WTC11 (cell line): ENCODE measurements at regions not wholly inside any gene's neighbourhood (a gene's known extent, or its start where the extent isn't known, plus 50 kb on each side); places are given as distances from the start of the nearest gene placed in this dataset.
"Not testable (repeated sequence)": the region's sequence is repeated elsewhere in the genome, so short reads cannot be mapped to it uniquely, and the experiment has no call there.

Source experiments
- ATAC-seq: fragments of 200-7000 bp; cut with Tn5 transposase; 2 replicates; pipeline ENCODE4 v1.10.0; 2021; ENCODE audit warnings: mild to moderate bottlenecking, moderate library complexity
- CTCF ChIA-PET: fragments of 300-600 bp; sonication (Branson Sonifier 250); formaldehyde crosslinking; loops from one replicate; lab custom pipeline; 2021; ENCODE audit warnings: antibody characterized with exemption; lab: Charles Lee
- POLR2A ChIA-PET: fragments of 350-600 bp; sonication (Branson Sonifier 250); formaldehyde crosslinking; loops from one replicate; lab custom pipeline; 2021; ENCODE audit warnings: antibody characterized with exemption; lab: Charles Lee
- DNase-seq: peaks from one replicate; pipeline ENCODE4 v3.0.0; 2021; ENCODE audit warnings: low spot score
- H3K27ac Mint-ChIP-seq: 2 replicates; pipeline ENCODE4 v1.8.0; 2021; ENCODE audit warnings: mixed read lengths
- H3K27me3 Mint-ChIP-seq: 2 replicates; pipeline ENCODE4 v1.8.0; 2021; ENCODE audit warnings: low read depth, mild to moderate bottlenecking, moderate library complexity, mixed read lengths
- H3K36me3 Mint-ChIP-seq: 2 replicates; pipeline ENCODE4 v1.8.0; 2021; ENCODE audit warnings: mixed read lengths
- H3K4me1 Mint-ChIP-seq: 2 replicates; pipeline ENCODE4 v1.8.0; 2022; ENCODE audit warnings: mixed read lengths
- H3K4me3 Mint-ChIP-seq: 2 replicates; pipeline ENCODE4 v1.8.0; 2021; ENCODE audit warnings: mild to moderate bottlenecking, moderate library complexity, mixed read lengths
- H3K9me3 Mint-ChIP-seq: 2 replicates; pipeline ENCODE4 v1.8.0; 2021; ENCODE audit warnings: mixed read lengths
- ATF2 ChIP-seq: sonication (generic); formaldehyde crosslinking; IDR thresholded peaks from 2 replicates; pipeline ENCODE4 v1.8.1; 2022; ENCODE audit warnings: low read depth, missing genetic modification reagents, borderline replicate concordance
- ATF3 ChIP-seq: sonication (generic); formaldehyde crosslinking; conservative IDR thresholded peaks from 2 replicates; pipeline ENCODE4 v1.8.1; 2022; ENCODE audit warnings: mild to moderate bottlenecking, missing genetic modification reagents
- ATF6 ChIP-seq: sonication (generic); formaldehyde crosslinking; IDR thresholded peaks from 2 replicates; pipeline ENCODE4 v1.8.1; 2023; ENCODE audit warnings: mild to moderate bottlenecking, missing genetic modification reagents
- E2F4 ChIP-seq: sonication (generic); formaldehyde crosslinking; IDR thresholded peaks from 2 replicates; pipeline ENCODE4 v1.8.1; 2022; ENCODE audit warnings: low read depth, mild to moderate bottlenecking, moderate library complexity, missing genetic modification reagents, borderline replicate concordance
- ELF4 ChIP-seq: sonication (generic); formaldehyde crosslinking; IDR thresholded peaks from 2 replicates; pipeline ENCODE4 v1.8.1; 2022; ENCODE audit warnings: low read depth, mild to moderate bottlenecking, moderate library complexity, missing genetic modification reagents
- ESRRA ChIP-seq: sonication (generic); formaldehyde crosslinking; IDR thresholded peaks from 2 replicates; pipeline ENCODE4 v1.8.1; 2022; ENCODE audit warnings: mild to moderate bottlenecking, missing genetic modification reagents, borderline replicate concordance
- FOXJ3 ChIP-seq: sonication (generic); formaldehyde crosslinking; IDR thresholded peaks from 2 replicates; pipeline ENCODE4 v1.9.0; 2021; ENCODE audit warnings: missing genetic modification reagents, mild to moderate bottlenecking, borderline replicate concordance
- JAZF1 ChIP-seq: fragments of 250-450 bp; sonication (Bioruptor Pico); IDR thresholded peaks from 2 replicates; pipeline ENCODE4 v1.9.0; 2021; ENCODE audit warnings: moderate library complexity, mild to moderate bottlenecking, inconsistent platforms
- MXD4 ChIP-seq: fragments of 250-450 bp; sonication (Bioruptor Pico); IDR thresholded peaks from 2 replicates; pipeline ENCODE4 v1.8.0; 2021; ENCODE audit warnings: mild to moderate bottlenecking, moderate library complexity, borderline replicate concordance
- TEAD1 ChIP-seq: sonication (generic); formaldehyde crosslinking; IDR thresholded peaks from 2 replicates; pipeline ENCODE4 v1.8.0; 2022; ENCODE audit warnings: mild to moderate bottlenecking, missing genetic modification reagents
- ZSCAN18 ChIP-seq: fragments of 250-450 bp; sonication (Bioruptor Pico); IDR thresholded peaks from 2 replicates; pipeline ENCODE4 v2.1.2; 2022; ENCODE audit warnings: mild to moderate bottlenecking, moderate library complexity
- TF ChIP-seq, protein P1 (sequence below): sonication (generic); formaldehyde crosslinking; IDR thresholded peaks from 2 replicates; pipeline ENCODE4 v1.8.0; 2023; ENCODE audit warnings: missing genetic modification reagents, mild to moderate bottlenecking, borderline replicate concordance
- TF ChIP-seq, protein P2 (sequence below): sonication (generic); formaldehyde crosslinking; IDR thresholded peaks from 2 replicates; pipeline ENCODE4 v1.8.0; 2022; ENCODE audit warnings: mild to moderate bottlenecking, missing genetic modification reagents
- TF ChIP-seq, protein P3 (sequence below): sonication (generic); formaldehyde crosslinking; IDR thresholded peaks from 2 replicates; pipeline ENCODE4 v1.8.1; 2023; ENCODE audit warnings: mild to moderate bottlenecking, missing genetic modification reagents, moderate library complexity

DNA sequence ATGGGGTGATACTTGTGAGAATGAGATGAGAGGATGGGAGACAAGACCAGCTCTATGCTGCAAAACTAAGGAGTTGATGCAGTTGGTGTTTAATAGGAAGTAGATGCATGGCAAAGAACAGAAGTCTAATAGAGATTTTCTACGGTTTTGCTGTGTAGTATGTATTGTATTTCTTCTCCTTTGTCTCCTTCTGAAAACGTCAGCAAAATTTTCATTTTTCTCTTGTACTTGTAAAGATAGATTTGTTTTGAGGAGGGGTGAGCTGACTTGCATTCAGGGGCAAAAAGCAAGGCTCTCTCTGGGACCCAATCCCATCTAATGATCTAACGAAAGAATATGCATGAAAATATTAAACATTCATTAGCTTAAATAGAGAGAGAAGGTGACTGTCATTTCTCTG lies 94.6 kb upstream of the NANOGP8 start:
- TF ChIP-seq FOXJ3 (CRISPR knock-in tag) (no peak), ATF2 (no peak), ATF6 (CRISPR knock-in tag) (no peak), TEAD1 (CRISPR knock-in tag) (no peak), MXD4 (CRISPR knock-in tag) (no peak), ZSCAN18 (no peak), ESRRA (CRISPR knock-in tag) (no peak), ATF3 (CRISPR knock-in tag) (no peak), ELF4 (CRISPR knock-in tag) (no peak)
- TF ChIP-seq, protein P1, sequence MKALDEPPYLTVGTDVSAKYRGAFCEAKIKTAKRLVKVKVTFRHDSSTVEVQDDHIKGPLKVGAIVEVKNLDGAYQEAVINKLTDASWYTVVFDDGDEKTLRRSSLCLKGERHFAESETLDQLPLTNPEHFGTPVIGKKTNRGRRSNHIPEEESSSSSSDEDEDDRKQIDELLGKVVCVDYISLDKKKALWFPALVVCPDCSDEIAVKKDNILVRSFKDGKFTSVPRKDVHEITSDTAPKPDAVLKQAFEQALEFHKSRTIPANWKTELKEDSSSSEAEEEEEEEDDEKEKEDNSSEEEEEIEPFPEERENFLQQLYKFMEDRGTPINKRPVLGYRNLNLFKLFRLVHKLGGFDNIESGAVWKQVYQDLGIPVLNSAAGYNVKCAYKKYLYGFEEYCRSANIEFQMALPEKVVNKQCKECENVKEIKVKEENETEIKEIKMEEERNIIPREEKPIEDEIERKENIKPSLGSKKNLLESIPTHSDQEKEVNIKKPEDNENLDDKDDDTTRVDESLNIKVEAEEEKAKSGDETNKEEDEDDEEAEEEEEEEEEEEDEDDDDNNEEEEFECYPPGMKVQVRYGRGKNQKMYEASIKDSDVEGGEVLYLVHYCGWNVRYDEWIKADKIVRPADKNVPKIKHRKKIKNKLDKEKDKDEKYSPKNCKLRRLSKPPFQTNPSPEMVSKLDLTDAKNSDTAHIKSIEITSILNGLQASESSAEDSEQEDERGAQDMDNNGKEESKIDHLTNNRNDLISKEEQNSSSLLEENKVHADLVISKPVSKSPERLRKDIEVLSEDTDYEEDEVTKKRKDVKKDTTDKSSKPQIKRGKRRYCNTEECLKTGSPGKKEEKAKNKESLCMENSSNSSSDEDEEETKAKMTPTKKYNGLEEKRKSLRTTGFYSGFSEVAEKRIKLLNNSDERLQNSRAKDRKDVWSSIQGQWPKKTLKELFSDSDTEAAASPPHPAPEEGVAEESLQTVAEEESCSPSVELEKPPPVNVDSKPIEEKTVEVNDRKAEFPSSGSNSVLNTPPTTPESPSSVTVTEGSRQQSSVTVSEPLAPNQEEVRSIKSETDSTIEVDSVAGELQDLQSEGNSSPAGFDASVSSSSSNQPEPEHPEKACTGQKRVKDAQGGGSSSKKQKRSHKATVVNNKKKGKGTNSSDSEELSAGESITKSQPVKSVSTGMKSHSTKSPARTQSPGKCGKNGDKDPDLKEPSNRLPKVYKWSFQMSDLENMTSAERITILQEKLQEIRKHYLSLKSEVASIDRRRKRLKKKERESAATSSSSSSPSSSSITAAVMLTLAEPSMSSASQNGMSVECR, result no peak
- TF ChIP-seq, protein P2, sequence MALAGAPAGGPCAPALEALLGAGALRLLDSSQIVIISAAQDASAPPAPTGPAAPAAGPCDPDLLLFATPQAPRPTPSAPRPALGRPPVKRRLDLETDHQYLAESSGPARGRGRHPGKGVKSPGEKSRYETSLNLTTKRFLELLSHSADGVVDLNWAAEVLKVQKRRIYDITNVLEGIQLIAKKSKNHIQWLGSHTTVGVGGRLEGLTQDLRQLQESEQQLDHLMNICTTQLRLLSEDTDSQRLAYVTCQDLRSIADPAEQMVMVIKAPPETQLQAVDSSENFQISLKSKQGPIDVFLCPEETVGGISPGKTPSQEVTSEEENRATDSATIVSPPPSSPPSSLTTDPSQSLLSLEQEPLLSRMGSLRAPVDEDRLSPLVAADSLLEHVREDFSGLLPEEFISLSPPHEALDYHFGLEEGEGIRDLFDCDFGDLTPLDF, result no peak
- no peak for DNase-seq
- 0 out of 2 replicates have a peak, but pooled peaks have one; percentile 26 for ATAC-seq
- peak overlapping the region; percentile 32 for H3K27ac Mint-ChIP-seq
- peaks cover 56% of the 10 kb centered on the region for H3K4me1 Mint-ChIP-seq
- no peak overlapping the region for H3K4me3 Mint-ChIP-seq
- H3K36me3 Mint-ChIP-seq, result peaks cover 4% of the 10 kb centered on the region
- peaks cover 7% of the 10 kb centered on the region; the same call in 1 of the 2 replicates for H3K27me3 Mint-ChIP-seq
- ChIA-PET CTCF (interaction anchor here (1.0 kb wide), 1 partner anchor 16 kb away, joined by 4 read pairs; no protein-coding TSS in a partner anchor), POLR2A (no interaction called here)
- peaks cover 6% of the 10 kb centered on the region for H3K9me3 Mint-ChIP-seq

DNA sequence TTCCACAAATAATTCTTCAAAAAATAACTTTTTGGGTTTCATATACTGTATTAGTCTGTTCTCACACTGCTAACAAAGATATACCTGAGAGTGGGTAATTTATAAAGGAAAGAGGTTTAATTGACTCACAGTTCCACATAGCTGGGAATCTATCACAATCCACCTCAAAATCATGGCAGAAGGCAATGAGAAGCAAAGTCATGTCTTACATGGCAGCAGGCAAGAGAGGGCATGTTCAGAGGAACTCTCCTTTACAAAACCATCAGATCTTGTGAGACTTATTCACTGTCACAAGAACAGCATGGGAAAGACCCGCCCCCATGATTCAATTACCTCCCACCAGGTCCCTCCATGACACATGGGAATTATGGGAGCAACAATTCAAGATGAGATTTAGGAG lies 93.1 kb upstream of the NANOGP8 start:
- H3K27me3 Mint-ChIP-seq, H3K9me3 Mint-ChIP-seq, ATAC-seq, CTCF ChIA-PET, H3K27ac Mint-ChIP-seq, H3K4me3 Mint-ChIP-seq, H3K36me3 Mint-ChIP-seq, POLR2A ChIA-PET, DNase-seq: not testable (repeated sequence)
- H3K4me1 Mint-ChIP-seq, result peaks cover 42% of the 10 kb centered on the region

GRCh38 chr15:35174948-35175347 lies 89.9 kb upstream of the NANOGP8 start:
- peaks cover 22% of the 10 kb centered on the region for H3K4me1 Mint-ChIP-seq
- ATAC-seq (no peak), DNase-seq (no peak)
- H3K9me3 Mint-ChIP-seq, result peaks cover 6% of the 10 kb centered on the region
- no peaks in the 10 kb centered on the region for H3K27me3 Mint-ChIP-seq
- TF ChIP-seq TEAD1 (CRISPR knock-in tag) (no peak), ATF3 (CRISPR knock-in tag) (no peak), JAZF1 (CRISPR knock-in tag) (no peak), E2F4 (CRISPR knock-in tag) (no peak)
- TF ChIP-seq, protein P3, sequence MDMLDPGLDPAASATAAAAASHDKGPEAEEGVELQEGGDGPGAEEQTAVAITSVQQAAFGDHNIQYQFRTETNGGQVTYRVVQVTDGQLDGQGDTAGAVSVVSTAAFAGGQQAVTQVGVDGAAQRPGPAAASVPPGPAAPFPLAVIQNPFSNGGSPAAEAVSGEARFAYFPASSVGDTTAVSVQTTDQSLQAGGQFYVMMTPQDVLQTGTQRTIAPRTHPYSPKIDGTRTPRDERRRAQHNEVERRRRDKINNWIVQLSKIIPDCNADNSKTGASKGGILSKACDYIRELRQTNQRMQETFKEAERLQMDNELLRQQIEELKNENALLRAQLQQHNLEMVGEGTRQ (CRISPR knock-in tag), result no peak
- peak overlapping the region; percentile 14; the same call in 1 of the 2 replicates for H3K27ac Mint-ChIP-seq
- CTCF ChIA-PET, result no interaction called here
- POLR2A ChIA-PET, result no interaction called here
- no peak overlapping the region for H3K4me3 Mint-ChIP-seq
- H3K36me3 Mint-ChIP-seq, result peaks cover 4% of the 10 kb centered on the region
